H1 (cell line): ENCODE measurements at regions not wholly inside any gene's neighbourhood (a gene's known extent, or its start where the extent isn't known, plus 50 kb on each side); places are given as distances from the start of the nearest gene placed in this dataset.

Experiments used
- CTCF ChIA-PET: fragments of 300-600 bp; sonication (Branson Sonifier 250); formaldehyde crosslinking; loops from one replicate; lab custom pipeline; 2021; ENCODE audit not compliant: partially characterized antibody; lab: Charles Lee
- POLR2A ChIA-PET: fragments of 300-600 bp; sonication (Branson Sonifier 250); formaldehyde crosslinking; loops from one replicate; lab custom pipeline; 2021; ENCODE audit warnings: inconsistent platforms; ENCODE audit not compliant: partially characterized antibody; lab: Charles Lee
- DNase-seq, 2 experiments: peaks; one replicate each; pipeline versions ENCODE4 v3.0.0 to v3.0.0-alpha.2; 2010 to 2022; ENCODE audit warnings: low spot score in 2 of 2, low read depth in 1 of 2, mixed read lengths in 1 of 2
- FAIRE-seq: peaks from 2 replicates; lab custom pipeline; 2011; peaks lifted over from hg19 to GRCh38; lab: Jason Lieb, UNC
- H2AFZ ChIP-seq: 2 replicates; pipeline ENCODE4 v1.8.1; 2012; ENCODE audit warnings: low read length, inconsistent platforms
- H2AK5ac ChIP-seq: 2 replicates; pipeline ENCODE4 v1.6.1; 2013; ENCODE audit warnings: low read depth, low read length
- H2BK120ac ChIP-seq: replicated peaks from 2 replicates; pipeline ENCODE3; 2013; ENCODE audit warnings: low read depth, low read length, inconsistent platforms
- H2BK12ac ChIP-seq: 2 replicates; pipeline ENCODE4 v1.6.1; 2013; ENCODE audit warnings: low read depth, low read length
- H2BK15ac ChIP-seq: 2 replicates; pipeline ENCODE4 v1.6.1; 2013; ENCODE audit warnings: low read length
- H2BK20ac ChIP-seq: 2 replicates; pipeline ENCODE4 v1.6.1; 2013; ENCODE audit warnings: low read length
- H2BK5ac ChIP-seq: 2 replicates; pipeline ENCODE4 v1.6.1; 2013; ENCODE audit warnings: low read depth, low read length
- H3K14ac ChIP-seq: 2 replicates; pipeline ENCODE4 v1.6.1; 2013; ENCODE audit warnings: inconsistent platforms; ENCODE audit not compliant: insufficient read length
- H3K18ac ChIP-seq: 2 replicates; pipeline ENCODE4 v1.6.1; 2013; ENCODE audit warnings: low read length; ENCODE audit errors: extremely low read depth
- H3K23ac ChIP-seq: 2 replicates; pipeline ENCODE4 v1.6.1; 2013; ENCODE audit warnings: inconsistent platforms; ENCODE audit not compliant: insufficient read length
- H3K23me2 ChIP-seq: 2 replicates; pipeline ENCODE4 v1.6.1; 2013; ENCODE audit warnings: low read depth, low read length
- H3K27ac ChIP-seq: 2 replicates; pipeline ENCODE4 v1.6.1; 2011; ENCODE audit warnings: low read depth, low read length, inconsistent platforms
- H3K27me3 ChIP-seq, 4 experiments: replicated peaks in 1 of 4; 1 replicate in 1 of 4; 2 replicates in 3 of 4; pipeline versions ENCODE4 v1.6.1 to v1.8.1; 2011 to 2013; ENCODE audit warnings: low read length in 3 of 4, mild to moderate bottlenecking in 3 of 4, inconsistent platforms in 2 of 4, mixed read lengths in 2 of 4, moderate library complexity in 1 of 4; ENCODE audit not compliant: control insufficient read depth in 3 of 4, insufficient read depth in 3 of 4; ENCODE audit errors: extremely low read depth in 1 of 4
- H3K36me3 ChIP-seq, 4 experiments: 2 replicates each; pipeline versions ENCODE4 v1.6.1 to v1.8.1; 2011 to 2013; ENCODE audit warnings: mild to moderate bottlenecking in 4 of 4, low read length in 3 of 4, moderate library complexity in 2 of 4, control low read depth in 1 of 4, inconsistent platforms in 1 of 4; ENCODE audit not compliant: insufficient read depth in 4 of 4, control insufficient read depth in 2 of 4
- H3K4ac ChIP-seq: replicated peaks from 2 replicates; pipeline ENCODE3; 2013; ENCODE audit warnings: low read length, low read depth, mixed read lengths, inconsistent platforms; ENCODE audit not compliant: insufficient read length
- H3K4me1 ChIP-seq, 4 experiments: replicated peaks in 1 of 4; 1 replicate in 1 of 4; 2 replicates in 3 of 4; pipeline versions ENCODE4 v1.6.1 to v1.8.1; 2011 to 2013; ENCODE audit warnings: low read length in 3 of 4, inconsistent platforms in 2 of 4, mixed read lengths in 1 of 4; ENCODE audit not compliant: insufficient read depth in 4 of 4, control insufficient read depth in 3 of 4
- H3K4me2 ChIP-seq, 2 experiments: 2 replicates each; pipeline versions ENCODE4 v1.6.1 to v1.8.1; 2011 to 2013; ENCODE audit warnings: low read depth in 2 of 2, low read length in 2 of 2, control low read depth in 1 of 2, inconsistent platforms in 1 of 2, mild to moderate bottlenecking in 1 of 2; ENCODE audit not compliant: insufficient read depth in 1 of 2
- H3K4me3 ChIP-seq, 4 experiments: fragments of 200-600, 300-600 bp in 1 of 4; sonication (generic), shearing (Covaris generic), sonication (Bioruptor Twin) in 1 of 4; 2 replicates each; pipeline versions ENCODE4 v1.5.1 to v1.8.1; 2011 to 2016; ENCODE audit warnings: low read length in 4 of 4, low read depth in 3 of 4, control low read depth in 2 of 4, inconsistent platforms in 2 of 4, mild to moderate bottlenecking in 2 of 4, mixed read lengths in 1 of 4, moderate library complexity in 1 of 4; ENCODE audit not compliant: insufficient read depth in 2 of 4; ENCODE audit errors: extremely low read depth in 1 of 4
- H3K56ac ChIP-seq: replicated peaks from 2 replicates; pipeline ENCODE3; 2013; ENCODE audit warnings: low read depth, mild to moderate bottlenecking, mixed read lengths, low read length, inconsistent platforms; ENCODE audit not compliant: insufficient read length
- H3K79me1 ChIP-seq: 2 replicates; pipeline ENCODE4 v1.6.1; 2013; ENCODE audit warnings: low read depth, low read length, control low read depth
- H3K79me2 ChIP-seq, 2 experiments: 2 replicates each; pipeline versions ENCODE4 v1.6.1 to v1.8.1; 2012 to 2013; ENCODE audit warnings: low read length in 2 of 2, mild to moderate bottlenecking in 2 of 2, inconsistent platforms in 1 of 2; ENCODE audit not compliant: insufficient read depth in 2 of 2, control insufficient read depth in 1 of 2
- H3K9ac ChIP-seq, 4 experiments: replicated peaks in 1 of 4; 1 replicate in 1 of 4; 2 replicates in 3 of 4; pipeline versions ENCODE4 v1.6.1 to v1.8.1; 2011 to 2013; ENCODE audit warnings: low read depth in 3 of 4, low read length in 3 of 4, control low read depth in 2 of 4, mild to moderate bottlenecking in 2 of 4, moderate library complexity in 2 of 4, inconsistent platforms in 1 of 4; ENCODE audit errors: extremely low read depth in 1 of 4
- H3K9me3 ChIP-seq, 2 experiments: 2 replicates each; pipeline versions ENCODE4 v1.6.1 to v1.8.1; 2012 to 2013; ENCODE audit warnings: mild to moderate bottlenecking in 2 of 2, moderate library complexity in 2 of 2, control low read depth in 1 of 2, inconsistent platforms in 1 of 2, low read depth in 1 of 2, low read length in 1 of 2, mixed read lengths in 1 of 2; ENCODE audit not compliant: insufficient read depth in 2 of 2
- H4K20me1 ChIP-seq, 2 experiments: replicated peaks in 1 of 2; 2 replicates each; pipeline versions ENCODE3 to v1.8.1; 2011 to 2013; ENCODE audit warnings: inconsistent platforms in 2 of 2, low read length in 2 of 2, mild to moderate bottlenecking in 1 of 2; ENCODE audit not compliant: insufficient read depth in 2 of 2, control insufficient read depth in 1 of 2
- H4K5ac ChIP-seq: 2 replicates; pipeline ENCODE4 v1.6.1; 2013; ENCODE audit warnings: low read length, low read depth, mixed read lengths, inconsistent platforms; ENCODE audit not compliant: insufficient read length
- H4K8ac ChIP-seq: 2 replicates; pipeline ENCODE4 v1.8.0; 2013; ENCODE audit warnings: mild to moderate bottlenecking, moderate library complexity, low read length, inconsistent platforms; ENCODE audit not compliant: insufficient read depth; ENCODE audit errors: extremely low read depth
- H4K91ac ChIP-seq: replicated peaks from 2 replicates; pipeline ENCODE3; 2013; ENCODE audit warnings: low read length, mixed read lengths, inconsistent platforms; ENCODE audit not compliant: insufficient read length
- ASH2L ChIP-seq: fragments of 200-600, 300-600 bp; sonication (generic); IDR thresholded peaks from one replicate; pipeline ENCODE4 v1.7.1; 2017; ENCODE audit warnings: low read length
- CHD1 ChIP-seq: IDR thresholded peaks from 2 replicates; pipeline ENCODE4 v1.6.1; 2012; ENCODE audit warnings: low read depth, low read length, improper control_type of control experiment
- CHD2 ChIP-seq: IDR thresholded peaks from 2 replicates; pipeline ENCODE4 v1.6.1; 2012; ENCODE audit warnings: low read length, improper control_type of control experiment
- GABPA ChIP-seq: IDR thresholded peaks from 2 replicates; pipeline ENCODE4 v1.6.1; 2011; ENCODE audit warnings: mild to moderate bottlenecking, low read length, moderate library complexity, borderline replicate concordance; ENCODE audit not compliant: insufficient read depth
- HDAC6 ChIP-seq: IDR thresholded peaks from one replicate; pipeline ENCODE4 v1.7.1; 2012; ENCODE audit warnings: low read depth, mild to moderate bottlenecking, inconsistent platforms, low read length, moderate library complexity
- RXRA ChIP-seq: IDR thresholded peaks from 2 replicates; pipeline ENCODE4 v1.6.1; 2011; ENCODE audit warnings: low read depth, mild to moderate bottlenecking, low read length, moderate library complexity; ENCODE audit not compliant: insufficient read depth
- SRF ChIP-seq: IDR thresholded peaks from 2 replicates; pipeline ENCODE4 v1.6.1; 2011; ENCODE audit warnings: mild to moderate bottlenecking, low read depth, low read length, moderate library complexity
- SUZ12 ChIP-seq: fragments of 200-600 bp; sonication (generic); IDR thresholded peaks from 2 replicates; pipeline ENCODE4 v1.6.1; 2012; ENCODE audit warnings: mild to moderate bottlenecking, inconsistent platforms, low read length, moderate library complexity, mixed read lengths
- TCF12 ChIP-seq: IDR thresholded peaks from 2 replicates; pipeline ENCODE4 v1.6.1; 2011; ENCODE audit warnings: low read depth, mild to moderate bottlenecking, low read length
- YY1 ChIP-seq: IDR thresholded peaks from 2 replicates; pipeline ENCODE4 v1.6.1; 2011; ENCODE audit warnings: low read depth, mild to moderate bottlenecking, low read length
- WGBS, 2 experiments: shearing (Covaris generic) in 1 of 2; methylation state at CpG; one replicate each; pipeline versions ENCODE4 v1.1.6 to v1.1.7; 2013 to 2015; ENCODE audit warnings: low lambda C conversion rate in 2 of 2, mixed read lengths in 2 of 2, inconsistent platforms in 1 of 2, low coverage in 1 of 2, missing lambda C conversion rate in 1 of 2; ENCODE audit not compliant: insufficient replicate concordance in 2 of 2, insufficient coverage in 1 of 2, insufficient read length in 1 of 2; ENCODE audit errors: extremely low coverage in 1 of 2, missing lambda C conversion rate in 1 of 2; 5-methylcytosine and 5-hydroxymethylcytosine counted together

DNA sequence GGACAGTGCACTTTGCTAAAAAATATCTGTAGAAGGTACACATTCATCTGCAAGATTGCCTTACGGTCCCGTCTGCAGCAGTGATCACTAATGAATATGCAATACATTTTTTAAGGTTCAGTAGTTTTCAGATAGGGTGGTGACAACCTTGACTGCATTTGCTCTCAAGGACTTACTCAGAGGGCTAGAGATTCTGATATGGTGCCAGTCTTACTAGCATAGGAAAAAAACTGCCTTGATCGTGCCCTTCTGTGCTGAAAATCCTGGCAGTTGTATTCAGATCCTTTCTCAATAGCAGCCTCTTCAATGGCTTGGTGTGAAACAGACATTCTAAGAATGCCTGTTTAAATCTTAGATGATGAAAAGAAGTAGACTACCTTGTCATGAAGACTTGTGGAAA lies 411.9 kb upstream of the CCDC54 start:
- H4K20me1 ChIP-seq: no peaks in the 10 kb centered on the region
- H3K56ac ChIP-seq: no peak overlapping the region
- no peak overlapping the region for H3K27ac ChIP-seq
- no peak overlapping the region for H4K5ac ChIP-seq
- no peak overlapping the region for H2BK20ac ChIP-seq
- no peak overlapping the region for H3K18ac ChIP-seq
- H2BK12ac ChIP-seq: no peak overlapping the region
- H4K91ac ChIP-seq: no peak overlapping the region
- H3K79me1 ChIP-seq: no peaks in the 10 kb centered on the region
- H3K79me2 ChIP-seq: no peaks in the 10 kb centered on the region
- no peaks in the 10 kb centered on the region for H3K23me2 ChIP-seq
- H2BK120ac ChIP-seq: no peak overlapping the region
- H3K27me3 ChIP-seq: no peaks in the 10 kb centered on the region
- H3K4ac ChIP-seq: no peak overlapping the region
- WGBS, 2 experiments: 90% methylated on average over 3 of the region's 3 CpGs; no CpG with 5 or more reads in 1 of the 2 experiments
- H3K36me3 ChIP-seq: no peaks in the 10 kb centered on the region
- H2BK15ac ChIP-seq: no peak overlapping the region
- CTCF ChIA-PET: interaction anchor here (0.7 kb wide), 1 partner anchor 99 kb away, joined by 3 read pairs; no protein-coding TSS in a partner anchor
- no peak overlapping the region for H3K9ac ChIP-seq
- POLR2A ChIA-PET: no interaction called here
- H3K23ac ChIP-seq: no peak overlapping the region
- no peak overlapping the region for H3K4me2 ChIP-seq
- H3K4me3 ChIP-seq: no peak overlapping the region
- no peak overlapping the region for H3K14ac ChIP-seq
- no peaks in the 10 kb centered on the region for H3K9me3 ChIP-seq
- FAIRE-seq: no peak
- H2AFZ ChIP-seq: peak overlapping the region; percentile 90
- H2AK5ac ChIP-seq: no peak overlapping the region
- no peak overlapping the region for H4K8ac ChIP-seq
- no peak for DNase-seq
- H2BK5ac ChIP-seq: no peak overlapping the region
- H3K4me1 ChIP-seq: no peaks in the 10 kb centered on the region; a peak in 2 of 7 replicates
- no peak for TF ChIP-seq ASH2L
- no peak for TF ChIP-seq GABPA
- TF ChIP-seq CHD1: no peak
- TF ChIP-seq SUZ12: no peak
- TF ChIP-seq HDAC6: no peak
- no peak for TF ChIP-seq CHD2
- TF ChIP-seq SRF: no peak
- TF ChIP-seq TCF12: no peak
- TF ChIP-seq RXRA: no peak
- no peak for TF ChIP-seq YY1
